ENCODE measurements at regions not wholly inside any gene's neighbourhood (a gene's known extent, or its start where the extent isn't known, plus 50 kb on each side); places are given as distances from the start of the nearest gene placed in this dataset.

GRCh38 chr3:18079739-18080138 lies 337.3 kb upstream of the TBC1D5 start:
- no peak for TF ChIP-seq CTCF (IDR thresholded peaks at IDR 0.05 in 8 of 11, conservative IDR thresholded peaks at IDR 0.05 in 3 of 11)
- TF ChIP-seq POLR2AphosphoS5 (IDR thresholded peaks at IDR 0.05) = no peak
